ENCODE measurements at regions not wholly inside any gene's neighbourhood (a gene's known extent, or its start where the extent isn't known, plus 50 kb on each side); places are given as distances from the start of the nearest gene placed in this dataset.

DNA sequence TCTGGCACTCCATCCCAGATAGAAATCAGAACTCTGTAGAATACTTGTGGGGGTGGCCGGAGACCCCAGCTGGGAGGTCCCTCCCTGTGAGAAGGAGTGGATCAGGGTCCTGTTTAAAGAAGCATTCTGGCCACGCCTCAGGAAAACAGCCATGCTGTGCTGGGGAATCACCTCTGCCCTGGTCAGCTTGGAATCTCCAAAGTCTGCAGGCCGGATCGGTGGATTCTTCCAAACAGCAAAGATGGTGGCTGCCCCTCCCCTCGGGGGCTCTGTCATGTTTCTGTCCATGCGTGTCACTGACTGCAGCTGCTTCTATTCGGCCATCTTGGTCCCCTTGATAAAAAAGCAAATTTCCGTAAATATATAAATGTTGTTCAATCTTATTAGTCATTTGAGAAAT, 365.9 kb downstream of the JRKL start:
- no peak for ATAC-seq
- no peaks in the 10 kb centered on the region for H3K27me3 Mint-ChIP-seq

GRCh38 chr11:96758957-96759356, 369.1 kb downstream of the JRKL start:
- CTCF ChIA-PET, result no interaction called here
- Mint-ChIP-seq H3K27ac (no peak overlapping the region), H3K36me3 (no peaks in the 10 kb centered on the region), H3K9me3 (ENCODE audit: low read depth) (peaks cover 4% of the 10 kb centered on the region), H3K4me1 (no peaks in the 10 kb centered on the region), H3K27me3 (no peaks in the 10 kb centered on the region), H3K4me3 (no peak overlapping the region)
- DNase-seq, result no peak
- ATAC-seq, result no peak

More for the DNA sequence above, 365.9 kb downstream of the JRKL start:
- no peak for DNase-seq
- H3K4me1 Mint-ChIP-seq, result no peaks in the 10 kb centered on the region
- peaks cover 4% of the 10 kb centered on the region for H3K9me3 Mint-ChIP-seq (ENCODE audit: low read depth)
- no peak overlapping the region for H3K4me3 Mint-ChIP-seq
- no peaks in the 10 kb centered on the region for H3K36me3 Mint-ChIP-seq
- CTCF ChIA-PET, result no interaction called here
- H3K27ac Mint-ChIP-seq, result no peak overlapping the region

DNA sequence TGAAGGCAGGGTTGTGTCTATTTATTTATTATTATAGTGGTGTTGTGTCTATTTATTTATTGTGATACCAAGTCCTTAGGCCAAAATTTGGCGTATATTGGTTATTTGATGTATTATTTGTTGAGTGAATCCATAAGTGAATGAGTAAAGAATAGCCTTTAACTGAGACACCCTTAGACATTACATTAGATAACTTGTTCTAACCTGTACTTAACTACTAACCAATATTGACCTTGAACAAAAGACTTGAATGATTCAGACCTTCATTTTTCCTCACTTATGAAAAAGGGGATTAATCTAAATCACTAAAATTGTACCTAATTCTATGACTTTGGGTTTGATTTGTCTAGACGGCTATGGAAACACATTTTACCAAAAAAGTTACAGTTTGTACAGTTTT, 370.5 kb downstream of the JRKL start:
- H3K36me3 Mint-ChIP-seq, result no peaks in the 10 kb centered on the region
- H3K4me1 Mint-ChIP-seq, result no peaks in the 10 kb centered on the region
- H3K9me3 Mint-ChIP-seq (ENCODE audit: low read depth), result no peaks in the 10 kb centered on the region
- H3K27ac Mint-ChIP-seq, result no peak overlapping the region
- H3K27me3 Mint-ChIP-seq, result no peaks in the 10 kb centered on the region
- CTCF ChIA-PET, result no interaction called here
- ATAC-seq (no peak), DNase-seq (no peak)
- H3K4me3 Mint-ChIP-seq, result no peak overlapping the region

DNA sequence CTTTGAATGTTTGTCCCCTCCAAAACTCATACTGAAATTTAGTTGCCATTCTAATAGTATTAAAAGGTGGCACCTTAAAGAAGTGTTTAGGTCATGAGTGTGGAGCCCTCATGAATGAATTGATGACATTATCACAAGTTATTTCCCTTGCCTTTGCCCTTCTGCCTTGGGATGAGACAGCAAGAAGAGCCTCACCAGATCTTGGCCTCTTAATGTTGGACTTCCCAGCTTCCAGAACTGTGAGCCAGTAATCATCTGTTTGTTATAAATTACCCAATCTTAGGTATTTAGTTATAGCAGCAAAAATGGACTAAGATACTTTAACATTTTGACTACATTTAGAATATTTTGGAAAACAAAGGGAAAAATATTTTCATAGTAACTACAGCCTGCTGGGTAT, 371.0 kb downstream of the JRKL start:
- Mint-ChIP-seq H3K27me3 (no peaks in the 10 kb centered on the region), H3K27ac (no peak overlapping the region), H3K4me1 (no peaks in the 10 kb centered on the region), H3K4me3 (no peak overlapping the region), H3K9me3 (ENCODE audit: low read depth) (no peaks in the 10 kb centered on the region), H3K36me3 (no peaks in the 10 kb centered on the region)
- ATAC-seq, result no peak
- CTCF ChIA-PET, result no interaction called here
- no peak for DNase-seq

DNA sequence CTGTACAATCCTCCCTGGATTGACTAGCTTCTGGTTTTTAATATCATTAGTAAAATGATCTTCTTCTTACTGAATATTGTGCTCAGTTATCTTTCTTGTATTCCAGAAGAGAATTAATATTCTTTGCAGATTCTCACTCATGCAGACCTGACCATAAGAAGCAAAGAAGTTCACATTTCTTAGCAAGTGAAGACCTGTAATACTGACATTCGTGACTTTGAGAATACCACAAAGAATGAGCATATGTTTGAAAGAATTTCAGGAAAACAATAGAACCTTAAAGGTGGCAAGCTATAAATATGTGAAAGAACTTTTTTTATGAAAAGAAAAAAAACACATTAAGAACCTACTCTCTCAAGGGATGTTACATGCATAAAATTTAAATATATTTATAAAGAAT, 371.6 kb downstream of the JRKL start:
- H3K4me1 Mint-ChIP-seq, result no peaks in the 10 kb centered on the region

DNA sequence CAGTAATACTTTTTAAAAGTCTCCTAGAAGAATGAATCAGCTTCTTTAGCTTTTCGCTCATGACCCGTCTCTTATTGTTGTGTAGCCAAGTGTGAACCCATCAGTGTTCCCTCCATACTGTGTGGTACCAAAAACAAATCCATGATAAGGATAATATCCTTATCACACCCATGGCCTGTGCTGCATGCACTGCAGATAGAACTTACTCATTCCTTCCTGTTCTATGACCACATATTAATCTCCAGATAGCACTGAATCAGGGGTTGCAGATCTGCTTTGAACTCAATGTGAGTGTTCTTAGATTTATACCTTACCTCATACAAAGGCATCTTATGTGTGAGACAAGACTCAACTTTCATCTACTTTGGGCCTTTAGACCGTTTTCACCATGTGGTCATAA, 373.4 kb downstream of the JRKL start:
- Mint-ChIP-seq H3K36me3 (no peaks in the 10 kb centered on the region), H3K27me3 (no peaks in the 10 kb centered on the region), H3K27ac (no peak overlapping the region), H3K9me3 (ENCODE audit: low read depth) (no peaks in the 10 kb centered on the region), H3K4me1 (no peaks in the 10 kb centered on the region), H3K4me3 (no peak overlapping the region)
- ATAC-seq, result no peak
- CTCF ChIA-PET, result no interaction called here
- no peak for DNase-seq

More for the DNA sequence above, 371.6 kb downstream of the JRKL start:
- DNase-seq (no peak), ATAC-seq (no peak)
- Mint-ChIP-seq H3K36me3 (no peaks in the 10 kb centered on the region), H3K27me3 (no peaks in the 10 kb centered on the region), H3K9me3 (ENCODE audit: low read depth) (no peaks in the 10 kb centered on the region), H3K4me3 (no peak overlapping the region), H3K27ac (no peak overlapping the region)
- CTCF ChIA-PET, result no interaction called here

DNA sequence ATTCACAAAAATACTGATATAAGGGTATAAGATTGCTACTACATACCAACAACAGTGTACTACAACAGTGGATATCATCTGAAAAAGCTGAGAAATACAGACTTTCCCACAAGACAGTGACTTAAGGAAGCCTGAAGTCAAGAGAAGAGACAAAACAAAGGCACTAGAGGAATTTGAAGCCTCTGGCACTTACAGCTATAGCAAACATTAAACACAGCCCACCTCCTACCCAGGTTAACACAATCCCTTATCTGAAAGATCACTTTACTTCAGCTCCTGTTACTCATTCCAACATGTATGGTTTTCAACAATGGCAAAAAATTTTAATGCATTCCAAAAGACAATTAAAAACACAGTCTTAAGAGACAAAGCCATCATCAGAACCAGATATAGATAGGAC, 388.5 kb downstream of the JRKL start:
- H3K9me3 Mint-ChIP-seq (ENCODE audit: low read depth), result no peaks in the 10 kb centered on the region
- no peaks in the 10 kb centered on the region for H3K4me1 Mint-ChIP-seq
- no peak for DNase-seq
- CTCF ChIA-PET, result no interaction called here
- no peak overlapping the region for H3K4me3 Mint-ChIP-seq
- H3K36me3 Mint-ChIP-seq, result no peaks in the 10 kb centered on the region
- H3K27me3 Mint-ChIP-seq, result no peaks in the 10 kb centered on the region
- no peak overlapping the region for H3K27ac Mint-ChIP-seq
- no peak for ATAC-seq

GRCh38 chr11:96779030-96779429, 389.2 kb downstream of the JRKL start:
- H3K4me3 Mint-ChIP-seq, result no peak overlapping the region
- no peaks in the 10 kb centered on the region for H3K9me3 Mint-ChIP-seq (ENCODE audit: low read depth)
- H3K36me3 Mint-ChIP-seq, result no peaks in the 10 kb centered on the region
- no peaks in the 10 kb centered on the region for H3K27me3 Mint-ChIP-seq
- ATAC-seq (no peak), DNase-seq (no peak)
- CTCF ChIA-PET, result no interaction called here
- no peak overlapping the region for H3K27ac Mint-ChIP-seq
- no peaks in the 10 kb centered on the region for H3K4me1 Mint-ChIP-seq

- no peaks in the 10 kb centered on the region for H3K9me3 Mint-ChIP-seq (ENCODE audit: low read depth)
- no peak overlapping the region for H3K4me3 Mint-ChIP-seq
- CTCF ChIA-PET, result no interaction called here
- H3K27me3 Mint-ChIP-seq, result no peaks in the 10 kb centered on the region
- no peak overlapping the region for H3K27ac Mint-ChIP-seq
- no peaks in the 10 kb centered on the region for H3K36me3 Mint-ChIP-seq
- DNase-seq (no peak), ATAC-seq (no peak)
- no peaks in the 10 kb centered on the region for H3K4me1 Mint-ChIP-seq
These were observed 391.3 kb downstream of the JRKL start for GRCh38 chr11:96781082-96781481.

- CTCF ChIA-PET, result no interaction called here
- H3K9me3 Mint-ChIP-seq (ENCODE audit: low read depth), result peaks cover 2% of the 10 kb centered on the region
- no peak overlapping the region for H3K4me3 Mint-ChIP-seq
- H3K27ac Mint-ChIP-seq, result no peak overlapping the region
- H3K27me3 Mint-ChIP-seq, result no peaks in the 10 kb centered on the region
- no peak for ATAC-seq
- no peak for DNase-seq
- H3K36me3 Mint-ChIP-seq, result no peaks in the 10 kb centered on the region
- H3K4me1 Mint-ChIP-seq, result no peaks in the 10 kb centered on the region
These were observed 392.8 kb downstream of the JRKL start for GRCh38 chr11:96782632-96783031.

DNA sequence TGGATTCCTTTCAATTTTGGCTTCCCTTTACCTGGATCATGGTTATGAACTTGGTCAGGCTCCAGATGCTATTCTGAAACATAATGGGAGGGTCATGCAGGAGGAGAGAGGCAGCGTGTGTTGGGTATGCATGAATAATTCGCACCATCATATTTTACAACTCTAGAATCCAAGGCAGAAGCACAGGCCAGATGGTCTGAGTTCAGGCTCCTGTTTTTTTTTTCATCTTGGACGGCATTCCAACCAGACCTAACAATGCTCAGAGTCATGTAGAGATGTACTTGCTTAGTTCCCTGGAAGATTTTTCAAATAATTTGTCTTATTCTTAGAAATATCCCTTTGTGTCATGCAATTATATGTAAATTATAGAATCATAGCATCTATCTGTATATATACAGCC, 393.5 kb downstream of the JRKL start:
- CTCF ChIA-PET, result no interaction called here
- H3K4me1 Mint-ChIP-seq, result no peaks in the 10 kb centered on the region
- DNase-seq (no peak), ATAC-seq (no peak)
- H3K36me3 Mint-ChIP-seq, result no peaks in the 10 kb centered on the region
- no peaks in the 10 kb centered on the region for H3K27me3 Mint-ChIP-seq
- H3K9me3 Mint-ChIP-seq (ENCODE audit: low read depth), result peaks cover 2% of the 10 kb centered on the region
- no peak overlapping the region for H3K27ac Mint-ChIP-seq
- H3K4me3 Mint-ChIP-seq, result no peak overlapping the region

GRCh38 chr11:96785073-96785472, 395.3 kb downstream of the JRKL start:
- no peak for ATAC-seq
- H3K9me3 Mint-ChIP-seq (ENCODE audit: low read depth), result peaks cover 2% of the 10 kb centered on the region
- CTCF ChIA-PET, result no interaction called here
- H3K4me1 Mint-ChIP-seq, result no peaks in the 10 kb centered on the region
- H3K27ac Mint-ChIP-seq, result no peak overlapping the region
- no peak for DNase-seq
- H3K27me3 Mint-ChIP-seq, result no peaks in the 10 kb centered on the region
- no peaks in the 10 kb centered on the region for H3K36me3 Mint-ChIP-seq
- no peak overlapping the region for H3K4me3 Mint-ChIP-seq

DNA sequence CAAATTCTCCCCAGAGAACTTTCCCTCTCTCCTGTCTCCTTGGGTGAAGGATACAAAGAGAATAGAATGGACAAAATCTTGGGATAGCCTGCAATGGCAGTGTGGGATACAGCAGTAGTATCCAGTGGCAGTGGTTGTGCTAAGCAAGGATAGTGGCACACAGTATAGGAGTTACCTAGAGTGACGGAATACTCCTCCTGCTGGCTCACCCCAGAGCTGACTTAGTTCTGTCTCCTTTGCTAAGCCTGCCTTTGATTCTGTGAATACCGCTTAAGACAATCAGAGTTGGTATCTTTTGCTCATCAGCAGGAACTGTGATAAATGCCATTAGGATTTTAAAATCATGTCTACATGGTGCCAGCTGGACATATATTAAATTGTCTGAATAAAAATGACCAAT, 404.3 kb downstream of the JRKL start:
- ATAC-seq, result no peak
- DNase-seq, result no peak
- Mint-ChIP-seq H3K27me3 (no peaks in the 10 kb centered on the region), H3K9me3 (ENCODE audit: low read depth) (peaks cover 3% of the 10 kb centered on the region), H3K36me3 (no peaks in the 10 kb centered on the region), H3K4me1 (no peaks in the 10 kb centered on the region), H3K27ac (no peak overlapping the region), H3K4me3 (no peak overlapping the region)
- CTCF ChIA-PET, result no interaction called here

DNA sequence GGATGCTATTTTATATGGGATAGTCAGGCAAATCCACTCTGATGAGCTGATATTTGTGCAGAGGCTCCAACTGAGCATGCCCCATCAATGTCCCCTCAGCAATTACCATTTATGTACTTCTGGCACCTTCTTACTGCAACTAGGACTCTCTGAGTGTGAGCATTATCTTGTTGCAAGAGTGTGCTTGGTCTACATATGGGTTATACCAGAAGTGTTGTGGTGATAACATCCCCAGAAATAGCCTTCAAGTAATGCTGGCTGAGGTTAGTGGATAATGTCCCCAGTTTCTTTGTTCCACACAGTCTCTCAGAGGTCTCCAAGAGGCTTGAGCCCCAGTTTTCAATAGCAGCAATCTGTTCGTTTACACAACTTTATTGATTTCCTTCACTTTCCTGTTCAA, 408.6 kb downstream of the JRKL start:
- no peak overlapping the region for H3K4me3 Mint-ChIP-seq
- ATAC-seq (no peak), DNase-seq (no peak)
- no peaks in the 10 kb centered on the region for H3K27me3 Mint-ChIP-seq
- no peaks in the 10 kb centered on the region for H3K36me3 Mint-ChIP-seq
- CTCF ChIA-PET, result no interaction called here
- H3K9me3 Mint-ChIP-seq (ENCODE audit: low read depth), result peaks cover 5% of the 10 kb centered on the region
- H3K4me1 Mint-ChIP-seq, result no peaks in the 10 kb centered on the region
- H3K27ac Mint-ChIP-seq, result no peak overlapping the region

DNA sequence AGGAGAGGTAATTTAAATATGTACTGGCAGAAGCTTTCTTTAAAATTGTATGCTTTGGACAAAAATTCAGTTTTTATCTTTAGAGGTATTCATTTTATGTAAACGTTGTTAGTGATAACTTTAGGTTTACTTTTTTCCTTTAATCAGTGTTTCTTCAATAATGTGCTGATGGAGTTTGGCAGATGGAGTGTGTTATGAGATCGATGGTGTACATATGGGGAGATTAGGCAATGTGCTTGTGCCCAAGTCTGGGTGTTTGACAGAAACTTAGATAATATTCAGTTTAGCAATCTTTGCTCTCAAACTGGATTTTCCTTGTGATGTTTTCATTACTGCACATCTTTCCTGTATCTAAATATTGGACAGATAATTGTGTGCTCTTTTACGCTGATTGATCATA, 425.4 kb downstream of the JRKL start:
- CTCF ChIA-PET, result no interaction called here
- no peaks in the 10 kb centered on the region for H3K4me1 Mint-ChIP-seq
- no peaks in the 10 kb centered on the region for H3K36me3 Mint-ChIP-seq
- H3K4me3 Mint-ChIP-seq, result no peak overlapping the region
- no peak overlapping the region for H3K27ac Mint-ChIP-seq
- DNase-seq, result no peak
- no peaks in the 10 kb centered on the region for H3K9me3 Mint-ChIP-seq (ENCODE audit: low read depth)
- ATAC-seq, result no peak
- no peaks in the 10 kb centered on the region for H3K27me3 Mint-ChIP-seq

All from activated CD8-positive, alpha-beta memory T cell treated with anti-CD3 and anti-CD28 coated beads, Interleukin-2, amount 10 ng/mL, durations not matched to agents 7 days and 5 days (primary cell).